HCT116 (cell line): ENCODE measurements at regions not wholly inside any gene's neighbourhood (a gene's known extent, or its start where the extent isn't known, plus 50 kb on each side); places are given as distances from the start of the nearest gene placed in this dataset.

Experiments used
- CTCF ChIP-seq, 3 experiments: fragments of 200-600 bp in 1 of 3; sonication (generic) in 1 of 3; IDR thresholded peaks in 2 of 3; conservative IDR thresholded peaks in 1 of 3; 2 replicates each; pipeline ENCODE4 v1.5.1; 2012 to 2017; ENCODE audit warnings: low read depth in 2 of 3, low read length in 2 of 3, antibody characterized with exemption in 1 of 3, borderline replicate concordance in 1 of 3, control low read depth in 1 of 3, mild to moderate bottlenecking in 1 of 3, mixed read lengths in 1 of 3, mixed run types in 1 of 3, moderate library complexity in 1 of 3; ENCODE audit not compliant: insufficient read depth in 1 of 3
- EGR1 ChIP-seq: IDR thresholded peaks from 2 replicates; pipeline ENCODE4 v1.6.1; 2012; ENCODE audit warnings: low read depth
- EZH2 ChIP-seq: fragments of 200-600 bp; sonication (generic); IDR thresholded peaks from 2 replicates; pipeline ENCODE4 v1.6.1; 2017; ENCODE audit warnings: antibody characterized with exemption, mixed run types
- POLR2A ChIP-seq: IDR thresholded peaks from 2 replicates; pipeline ENCODE4 v1.7.0; 2011; ENCODE audit warnings: borderline replicate concordance; ENCODE audit not compliant: insufficient read depth, insufficient read length; ENCODE audit errors: extremely low read depth
- SIN3A ChIP-seq: IDR thresholded peaks from 2 replicates; pipeline ENCODE4 v1.6.1; 2012; ENCODE audit warnings: low read depth

- no peak for TF ChIP-seq EZH2
- TF ChIP-seq CTCF (IDR thresholded peaks at IDR 0.05 in 2 of 3, conservative IDR thresholded peaks at IDR 0.05 in 1 of 3; ENCODE audit: borderline replicate concordance in 1 of 3, insufficient read depth in 1 of 3, low read depth in 2 of 3, low read length in 2 of 3), result no peak
- TF ChIP-seq POLR2A, result no peak
- no peak for TF ChIP-seq SIN3A
- TF ChIP-seq EGR1, result no peak
These were observed 113.5 kb downstream of the NAA11 start for GRCh38 chr4:79212311-79212710.
